Liver (tissue), 3 donors: ENCODE measurements at regions not wholly inside any gene's neighbourhood (a gene's known extent, or its start where the extent isn't known, plus 50 kb on each side); places are given as distances from the start of the nearest gene placed in this dataset.

Source experiments
- GABPA ChIP-seq, 2 donors: IDR thresholded peaks in 1 of 2; conservative IDR thresholded peaks in 1 of 2; 2 replicates each; pipeline ENCODE4 v1.6.1; 2016; ENCODE audit warnings: antibody characterized with exemption in 2 of 2, mild to moderate bottlenecking in 1 of 2, moderate library complexity in 1 of 2
- NR2F2 ChIP-seq: IDR thresholded peaks from 2 replicates; pipeline ENCODE4 v1.6.1; 2016; ENCODE audit warnings: antibody characterized with exemption
- RAD21 ChIP-seq, 2 donors: IDR thresholded peaks; 2 replicates each; pipeline ENCODE4 v1.6.1; 2016; ENCODE audit warnings: antibody characterized with exemption in 2 of 2, mild to moderate bottlenecking in 2 of 2
- REST ChIP-seq: IDR thresholded peaks from 2 replicates; pipeline ENCODE4 v1.6.1; 2016; ENCODE audit warnings: antibody characterized with exemption, mild to moderate bottlenecking
- TAF1 ChIP-seq: conservative IDR thresholded peaks from 2 replicates; pipeline ENCODE4 v1.6.1; 2016; ENCODE audit warnings: antibody characterized with exemption, mild to moderate bottlenecking
- YY1 ChIP-seq: IDR thresholded peaks from 2 replicates; pipeline ENCODE4 v1.6.1; 2016; ENCODE audit warnings: antibody characterized with exemption, mild to moderate bottlenecking
- TF ChIP-seq, protein P1 (sequence below): fragments of 150-350 bp; IDR thresholded peaks from 2 replicates; pipeline ENCODE4 v1.5.1; 2017; ENCODE audit warnings: improper control_type of control experiment, low read depth, low read length; ENCODE audit not compliant: missing input control
- TF ChIP-seq, protein P2 (sequence below): IDR thresholded peaks from 2 replicates; pipeline ENCODE4 v1.6.1; 2016; ENCODE audit warnings: antibody characterized with exemption
- donor health status: healthy.
- donor health status: healthy.

DNA sequence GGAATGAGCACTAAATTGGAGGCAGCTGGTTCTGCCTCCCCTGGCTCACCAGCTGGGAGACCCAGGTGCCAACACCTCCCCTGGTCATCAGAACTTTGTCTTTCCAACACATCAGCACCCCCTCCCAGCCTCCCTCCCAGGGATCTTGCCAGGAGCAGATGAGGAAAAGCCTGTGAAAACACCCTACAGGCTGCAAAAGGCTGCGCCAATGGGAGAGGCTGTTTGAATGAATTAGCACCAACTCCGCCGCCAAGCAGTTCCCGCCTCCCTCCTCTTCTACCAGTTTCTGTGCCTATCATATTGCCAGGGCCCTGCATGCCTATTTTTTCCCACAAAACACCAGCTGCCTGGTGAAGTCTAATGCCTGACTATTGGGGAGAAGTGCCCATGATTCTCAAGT lies 137.0 kb downstream of the AIPL1 start:
- TF ChIP-seq, protein P1, sequence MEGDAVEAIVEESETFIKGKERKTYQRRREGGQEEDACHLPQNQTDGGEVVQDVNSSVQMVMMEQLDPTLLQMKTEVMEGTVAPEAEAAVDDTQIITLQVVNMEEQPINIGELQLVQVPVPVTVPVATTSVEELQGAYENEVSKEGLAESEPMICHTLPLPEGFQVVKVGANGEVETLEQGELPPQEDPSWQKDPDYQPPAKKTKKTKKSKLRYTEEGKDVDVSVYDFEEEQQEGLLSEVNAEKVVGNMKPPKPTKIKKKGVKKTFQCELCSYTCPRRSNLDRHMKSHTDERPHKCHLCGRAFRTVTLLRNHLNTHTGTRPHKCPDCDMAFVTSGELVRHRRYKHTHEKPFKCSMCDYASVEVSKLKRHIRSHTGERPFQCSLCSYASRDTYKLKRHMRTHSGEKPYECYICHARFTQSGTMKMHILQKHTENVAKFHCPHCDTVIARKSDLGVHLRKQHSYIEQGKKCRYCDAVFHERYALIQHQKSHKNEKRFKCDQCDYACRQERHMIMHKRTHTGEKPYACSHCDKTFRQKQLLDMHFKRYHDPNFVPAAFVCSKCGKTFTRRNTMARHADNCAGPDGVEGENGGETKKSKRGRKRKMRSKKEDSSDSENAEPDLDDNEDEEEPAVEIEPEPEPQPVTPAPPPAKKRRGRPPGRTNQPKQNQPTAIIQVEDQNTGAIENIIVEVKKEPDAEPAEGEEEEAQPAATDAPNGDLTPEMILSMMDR: no peak
- TF ChIP-seq TAF1 (no peak), YY1 (no peak), NR2F2 (no peak), RAD21 (IDR thresholded peaks at IDR 0.05) (no peak), GABPA (IDR thresholded peaks at IDR 0.05 in 1 of 2, conservative IDR thresholded peaks at IDR 0.05 in 1 of 2) (no peak), REST (no peak)
- TF ChIP-seq, protein P2, sequence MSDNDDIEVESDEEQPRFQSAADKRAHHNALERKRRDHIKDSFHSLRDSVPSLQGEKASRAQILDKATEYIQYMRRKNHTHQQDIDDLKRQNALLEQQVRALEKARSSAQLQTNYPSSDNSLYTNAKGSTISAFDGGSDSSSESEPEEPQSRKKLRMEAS: no peak
